NCI-H748 (cell line): ENCODE measurements at regions not wholly inside any gene's neighbourhood (a gene's known extent, or its start where the extent isn't known, plus 50 kb on each side); places are given as distances from the start of the nearest gene placed in this dataset.
A peak's percentile ranks its signal among the peaks of the same experiment; 100 is the strongest.
"Not testable (repeated sequence)": the region's sequence is repeated elsewhere in the genome, so short reads cannot be mapped to it uniquely, and the experiment has no call there.

ENCODE experiments used
- DNase-seq: peaks from one replicate; lab custom pipeline; 2025; ENCODE audit not compliant: unreplicated experiment; lab: John Stamatoyannopoulos, UW

DNA sequence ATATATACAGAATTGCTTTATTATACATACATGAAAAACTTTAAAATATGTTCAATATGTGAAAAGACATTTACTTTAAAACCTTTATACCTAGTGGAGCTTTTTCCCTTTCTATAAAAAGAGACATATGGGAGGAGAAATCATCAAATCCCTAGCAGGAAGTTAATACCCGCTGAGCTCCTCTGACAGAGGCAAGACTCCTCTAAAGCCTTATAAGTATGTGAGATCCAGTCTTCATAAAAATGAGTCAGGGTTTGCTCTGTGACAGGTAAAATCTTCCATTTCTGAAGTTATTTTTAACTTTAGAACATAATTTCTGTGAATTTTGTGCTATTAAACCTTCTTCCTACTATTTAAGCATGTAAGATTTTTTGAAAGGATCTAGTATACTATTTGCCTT lies 634.4 kb upstream of the AADAT start:
- no peak for DNase-seq

DNA sequence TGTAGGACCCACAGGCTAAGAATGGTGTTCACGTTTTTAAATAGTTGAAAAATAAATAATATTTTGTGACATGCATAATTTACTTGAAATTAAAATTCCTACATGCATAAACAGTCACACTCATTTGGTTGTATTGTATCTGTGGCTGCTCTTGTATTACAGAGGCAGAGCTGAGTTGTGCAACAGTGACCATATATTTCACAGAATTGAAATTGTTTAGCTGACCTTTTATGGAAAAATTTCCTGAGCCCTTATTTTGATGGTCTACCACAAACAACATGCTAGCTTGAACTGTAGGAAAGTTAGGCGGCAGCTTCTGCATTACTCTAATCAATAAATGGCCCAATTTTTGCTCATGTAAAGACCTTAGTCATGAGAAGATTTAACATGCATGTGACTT lies 633.4 kb upstream of the AADAT start:
- DNase-seq = no peak

- DNase-seq = peak; percentile 48
These were observed 632.1 kb upstream of the AADAT start for GRCh38 chr4:170721812-170722373.

- DNase-seq = no peak
These were observed 627.1 kb upstream of the AADAT start for GRCh38 chr4:170716868-170717267.

DNA sequence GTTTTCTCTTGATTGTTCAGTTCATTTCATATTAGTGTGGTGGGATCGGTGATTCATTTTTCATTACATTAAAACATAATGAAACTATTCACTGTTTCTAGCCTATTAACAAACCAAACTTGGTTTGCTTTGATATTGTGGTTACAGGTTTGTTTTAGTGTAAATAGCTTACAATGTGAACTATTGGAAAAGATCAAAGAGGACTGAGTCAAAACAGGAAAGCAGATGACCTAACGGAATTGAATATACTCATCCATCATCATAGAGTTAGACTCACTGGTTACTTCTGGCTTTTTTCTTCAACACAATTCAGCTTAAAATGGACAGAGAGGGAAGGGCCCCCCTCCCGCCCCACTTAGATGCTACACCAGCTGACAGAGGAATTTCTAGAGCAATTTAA lies 616.2 kb upstream of the AADAT start:
- no peak for DNase-seq

- DNase-seq = no peak
These were observed 610.3 kb upstream of the AADAT start for GRCh38 chr4:170700064-170700463.

DNA sequence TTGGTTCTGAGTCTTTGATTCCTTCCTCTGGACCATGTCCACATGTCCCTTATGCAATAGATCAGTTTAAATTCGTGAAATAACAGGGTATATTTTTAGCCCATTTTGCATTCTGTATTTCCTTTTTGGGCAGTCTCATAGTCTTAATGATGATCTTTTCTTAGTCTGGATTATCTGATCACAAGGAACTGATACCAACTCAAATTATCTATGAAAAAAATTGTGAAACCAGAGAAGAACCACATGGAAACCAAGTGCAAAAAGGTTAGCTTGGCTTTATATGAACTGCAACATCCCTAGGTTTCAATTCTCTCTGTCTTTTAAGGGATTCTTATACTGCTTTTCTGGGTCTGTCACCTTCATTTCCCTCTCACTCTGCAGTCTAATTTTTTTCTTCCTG lies 608.6 kb upstream of the AADAT start:
- no peak for DNase-seq

- DNase-seq = no peak
These were observed 608.1 kb upstream of the AADAT start for GRCh38 chr4:170697845-170698244.

- DNase-seq = no peak
These were observed 607.3 kb upstream of the AADAT start for GRCh38 chr4:170697045-170697444.

DNA sequence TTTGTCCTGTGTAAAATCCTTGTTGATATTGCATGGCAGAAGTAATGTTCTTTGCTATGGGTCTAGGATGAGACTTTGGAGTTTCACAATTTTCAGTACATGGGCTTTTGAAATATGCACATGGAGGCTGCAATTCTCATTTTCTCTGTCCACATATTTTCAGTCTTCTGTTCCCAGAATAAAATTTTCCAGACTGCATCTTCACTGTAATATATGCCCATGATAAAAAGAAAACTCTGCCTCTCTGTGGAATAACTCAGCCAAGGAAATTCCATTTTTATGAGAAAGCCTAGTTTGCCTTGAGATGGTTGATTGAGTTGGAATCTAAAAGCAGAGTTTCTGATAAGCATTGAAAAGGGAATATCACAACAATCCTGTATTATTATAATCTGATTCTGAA lies 601.4 kb upstream of the AADAT start:
- DNase-seq = no peak

GRCh38 chr4:170687751-170688150 lies 598.0 kb upstream of the AADAT start:
- no peak for DNase-seq

- not testable (repeated sequence) for DNase-seq
These were observed 595.9 kb upstream of the AADAT start for GRCh38 chr4:170685701-170686100.

GRCh38 chr4:170682558-170683294 lies 593.0 kb upstream of the AADAT start:
- no peak for DNase-seq

DNA sequence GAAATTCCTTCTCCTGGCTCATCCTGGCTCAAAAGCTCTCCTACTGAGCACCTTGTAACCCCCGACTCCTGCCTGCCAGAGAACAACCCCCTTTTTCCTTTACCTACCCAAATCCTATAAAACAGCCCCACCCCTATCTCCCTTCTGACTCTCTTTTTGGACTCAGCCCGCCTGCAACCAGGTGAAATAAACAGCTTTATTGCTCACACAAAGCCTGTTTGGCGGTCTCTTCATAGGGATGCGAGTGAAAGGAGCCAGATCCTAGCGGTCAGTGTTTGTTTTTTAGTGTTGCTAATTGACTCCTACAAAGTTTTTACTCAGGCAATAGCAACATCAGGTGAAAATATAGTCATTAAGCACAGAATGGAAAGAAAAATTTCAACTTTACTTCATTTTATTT lies 592.3 kb upstream of the AADAT start:
- peak; percentile 3 for DNase-seq

GRCh38 chr4:170675568-170676262 lies 586.0 kb upstream of the AADAT start:
- no peak for DNase-seq

DNA sequence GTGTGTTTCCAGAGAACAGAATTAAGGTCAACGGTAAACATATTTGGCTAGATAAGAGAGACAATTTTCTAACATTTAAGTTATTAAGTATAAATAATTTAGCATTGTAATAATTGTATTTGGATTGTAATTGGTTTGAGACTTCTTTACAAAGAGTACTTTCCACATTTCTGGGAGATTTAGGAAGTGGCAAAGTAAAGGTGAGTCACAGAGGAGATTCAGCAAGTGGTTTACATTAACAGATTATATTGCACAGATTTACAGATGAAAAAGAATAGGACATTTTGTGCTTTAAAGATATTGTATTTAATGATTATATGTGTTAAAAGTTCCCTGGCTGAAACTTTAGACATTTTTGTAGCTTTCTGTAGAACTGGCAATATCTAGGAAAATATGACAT lies 584.4 kb upstream of the AADAT start:
- DNase-seq = no peak

DNA sequence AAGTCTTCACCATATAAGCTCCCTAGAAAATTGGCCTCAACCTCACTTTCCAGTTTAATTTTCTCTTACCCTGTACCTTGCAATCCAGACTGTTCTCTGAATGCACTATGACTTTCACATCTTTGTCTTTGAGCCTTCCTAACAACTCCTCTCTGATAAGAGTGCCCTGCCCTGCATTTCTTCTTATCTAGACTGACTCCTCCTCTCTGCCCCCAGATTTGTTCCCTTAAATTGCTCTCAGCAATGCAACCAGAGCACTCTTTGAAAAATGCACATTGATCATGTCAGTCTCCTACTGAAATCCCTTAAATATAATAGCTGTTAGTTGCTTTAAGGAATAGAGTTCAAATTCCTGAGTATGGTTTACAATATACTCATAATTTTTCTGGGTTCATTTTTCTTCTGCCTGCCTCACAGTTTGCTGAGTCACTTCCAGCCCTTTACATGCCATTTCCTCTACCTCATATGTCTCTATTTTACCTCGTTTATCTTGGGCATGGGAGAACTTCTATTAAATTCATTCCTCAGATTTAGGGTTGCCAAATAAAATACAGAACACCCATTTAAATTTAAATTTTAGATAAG lies 582.7 kb upstream of the AADAT start:
- DNase-seq = no peak

DNA sequence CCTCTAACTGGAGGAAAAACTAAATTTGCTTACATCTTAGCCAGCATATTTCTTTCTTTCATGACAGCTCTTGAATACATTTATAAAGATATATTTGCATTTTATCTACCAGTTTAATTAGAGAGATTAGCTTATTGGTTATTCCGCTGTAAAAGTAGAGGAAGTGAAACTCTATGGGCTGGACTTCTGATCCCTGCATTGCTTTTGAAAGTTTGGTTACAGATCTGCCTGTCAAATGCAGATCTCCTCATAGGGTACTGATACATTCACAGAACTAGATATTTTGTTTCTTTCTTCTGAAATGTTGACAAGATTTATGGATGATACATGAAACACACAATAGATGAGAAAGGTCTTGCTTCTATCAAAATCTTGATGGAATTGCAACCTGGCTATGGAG lies 581.4 kb upstream of the AADAT start:
- no peak for DNase-seq

GRCh38 chr4:170667814-170668213 lies 578.1 kb upstream of the AADAT start:
- no peak for DNase-seq

DNA sequence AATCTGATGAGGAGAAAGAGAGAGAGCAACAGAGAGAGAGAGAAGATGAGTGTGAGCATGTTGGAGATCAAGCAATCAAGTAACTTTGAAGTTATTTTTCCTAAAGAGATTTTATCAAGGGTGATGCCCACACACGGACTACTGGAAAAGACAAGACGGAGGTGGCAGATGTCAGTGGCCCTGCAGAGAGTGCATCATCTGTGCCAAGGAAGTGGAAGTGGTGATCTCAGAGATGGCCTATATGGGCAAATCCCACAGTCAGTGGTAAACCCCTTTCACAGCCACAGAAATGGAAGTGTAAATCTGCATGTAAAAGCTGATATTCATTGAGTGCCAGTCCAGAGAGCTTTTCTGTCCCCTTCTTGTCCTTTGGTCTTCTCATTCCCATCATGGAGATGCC lies 577.2 kb upstream of the AADAT start:
- no peak for DNase-seq

- no peak for DNase-seq
These were observed 572.5 kb upstream of the AADAT start for GRCh38 chr4:170662250-170662649.

DNA sequence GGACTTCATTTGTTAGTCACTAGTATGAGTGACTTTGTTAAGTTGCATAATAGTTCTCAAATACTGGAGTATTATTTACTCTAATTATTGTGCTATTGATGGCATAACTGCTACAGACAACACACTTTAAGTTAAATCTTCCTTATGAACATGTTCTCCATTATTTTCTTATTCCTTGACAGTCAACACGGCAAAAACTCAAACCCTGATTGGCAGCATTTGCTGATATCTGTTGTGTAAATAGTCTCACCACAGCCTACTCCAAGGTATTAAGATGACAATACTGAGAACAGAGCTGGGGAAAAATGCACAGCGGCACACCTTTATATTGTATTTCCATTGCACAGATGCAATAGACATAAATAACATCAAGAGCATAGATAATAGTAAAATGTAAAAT lies 568.0 kb upstream of the AADAT start:
- DNase-seq = no peak
